GM19238 (cell line): ENCODE measurements at regions not wholly inside any gene's neighbourhood (a gene's known extent, or its start where the extent isn't known, plus 50 kb on each side); places are given as distances from the start of the nearest gene placed in this dataset.
"Not testable (repeated sequence)": the region's sequence is repeated elsewhere in the genome, so short reads cannot be mapped to it uniquely, and the experiment has no call there.

ENCODE experiments used
- DNase-seq: peaks from one replicate; pipeline ENCODE4 v3.0.0; 2011; ENCODE audit warnings: low spot score; ENCODE audit not compliant: insufficient read length

GRCh38 chr5:58024151-58024550 lies 435.7 kb downstream of the PLK2 start:
- no peak for DNase-seq

GRCh38 chr5:58022055-58022454 lies 437.8 kb downstream of the PLK2 start:
- no peak for DNase-seq

- no peak for DNase-seq
Observed at GRCh38 chr5:58021466-58021865, 438.4 kb downstream of the PLK2 start.

GRCh38 chr5:58019614-58020013 lies 440.3 kb downstream of the PLK2 start:
- DNase-seq, result no peak

- no peak for DNase-seq
Observed at GRCh38 chr5:58018016-58018415, 441.9 kb downstream of the PLK2 start.

- no peak for DNase-seq
Observed at GRCh38 chr5:58016877-58017276, 443.0 kb downstream of the PLK2 start.

- no peak for DNase-seq
Observed at GRCh38 chr5:58016358-58016757, 443.5 kb downstream of the PLK2 start.

- no peak for DNase-seq
Observed at GRCh38 chr5:58015175-58015574, 444.7 kb downstream of the PLK2 start.

GRCh38 chr5:58013542-58014258 lies 446.2 kb downstream of the PLK2 start:
- no peak for DNase-seq

DNA sequence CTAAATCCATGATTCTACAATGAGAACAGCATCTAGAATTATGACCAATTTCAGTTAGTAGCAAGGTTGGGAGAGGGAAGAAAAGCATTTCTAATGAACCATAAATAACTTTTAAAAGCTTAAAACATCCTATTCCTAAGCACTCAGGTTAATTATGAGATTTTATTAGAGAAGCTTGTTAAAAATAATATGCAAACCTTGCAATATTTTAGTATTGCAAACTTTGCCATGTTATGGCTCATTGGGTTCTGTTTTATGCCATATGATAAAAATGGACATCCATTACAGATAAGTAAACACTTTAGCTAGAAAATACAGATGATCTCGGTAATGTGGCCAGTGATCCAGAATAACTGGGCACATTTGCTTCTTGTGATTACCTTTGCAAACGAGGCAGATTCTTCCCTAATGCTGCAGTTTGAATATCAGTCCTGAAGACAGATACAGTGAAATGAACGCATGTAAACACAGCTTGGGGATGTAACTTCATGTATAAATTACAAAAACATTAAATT lies 447.0 kb downstream of the PLK2 start:
- DNase-seq, result no peak

DNA sequence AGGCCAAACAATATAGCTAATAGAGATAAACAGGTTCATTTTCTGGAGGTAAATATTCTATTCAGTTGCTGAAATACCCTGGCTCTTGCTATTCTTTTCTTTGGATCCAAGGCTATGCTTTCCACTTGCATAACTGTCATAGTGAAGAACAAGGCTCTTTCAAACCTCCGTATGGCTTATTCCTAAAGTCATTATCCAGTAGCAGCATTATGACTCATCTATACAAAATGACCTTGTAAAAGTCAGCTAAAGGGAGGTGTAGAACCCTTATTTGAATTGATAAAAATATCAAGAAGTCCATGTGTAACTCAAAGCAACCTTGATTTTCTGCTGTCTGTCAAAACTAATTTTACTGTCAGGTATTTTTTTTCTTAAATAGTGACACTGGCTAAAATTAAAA lies 447.8 kb downstream of the PLK2 start:
- no peak for DNase-seq

GRCh38 chr5:58011301-58011700 lies 448.6 kb downstream of the PLK2 start:
- DNase-seq, result no peak

GRCh38 chr5:58009754-58010153 lies 450.1 kb downstream of the PLK2 start:
- no peak for DNase-seq

DNA sequence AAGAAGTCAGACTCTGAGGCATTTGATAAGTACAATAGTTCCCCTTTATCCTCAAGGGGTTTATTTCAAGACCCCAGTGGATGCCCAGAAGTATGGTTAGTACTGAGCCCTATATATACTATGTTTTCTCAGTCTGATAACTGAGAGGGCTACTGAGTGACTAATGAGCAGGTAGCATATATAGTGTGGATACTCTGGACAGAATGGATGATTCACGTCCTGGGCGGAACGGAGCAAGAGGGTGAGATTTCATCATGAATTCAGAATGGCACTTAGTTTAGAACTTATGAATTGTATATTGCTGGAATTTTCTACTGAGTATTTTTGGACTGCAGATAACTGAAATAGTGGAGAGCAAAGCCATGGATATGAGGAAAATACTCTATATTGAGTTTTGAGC lies 457.6 kb downstream of the PLK2 start:
- DNase-seq, result no peak

DNA sequence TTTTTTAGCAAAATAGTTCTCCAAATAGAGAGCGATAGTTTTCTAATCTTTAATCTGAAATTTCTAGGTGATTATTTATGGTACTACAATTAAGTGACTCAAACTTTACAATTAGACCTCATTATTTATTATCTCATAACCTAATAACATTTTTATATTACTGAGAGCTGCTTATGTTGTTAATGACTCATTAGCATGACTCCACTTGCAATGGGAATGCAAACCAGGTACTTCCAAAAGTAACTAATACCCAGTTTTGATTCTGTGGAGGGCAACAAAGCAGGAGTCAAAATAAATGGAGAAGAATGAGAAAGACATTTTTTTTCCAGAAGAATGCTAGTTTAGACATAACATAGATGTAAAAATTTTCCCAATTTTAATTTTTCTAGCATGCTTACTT lies 466.0 kb downstream of the PLK2 start:
- DNase-seq, result no peak

DNA sequence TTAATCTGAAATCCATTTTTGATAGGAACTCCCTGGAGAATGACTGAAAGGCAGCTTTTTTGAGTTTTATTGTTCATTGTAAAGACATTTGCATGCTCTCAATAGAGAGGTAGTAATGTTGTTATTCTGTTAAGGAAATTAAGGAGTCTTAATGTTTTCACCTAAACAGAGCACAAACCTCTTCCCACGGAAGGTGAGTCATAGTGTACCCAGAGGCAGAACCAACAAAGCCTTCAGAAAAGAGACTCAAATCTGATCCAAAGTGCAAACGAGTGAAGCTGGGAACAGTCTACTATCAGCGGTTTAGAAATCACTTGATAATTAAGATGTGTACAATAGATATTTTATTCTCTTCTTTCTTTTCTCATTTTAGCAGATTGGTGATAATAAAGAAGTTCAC lies 470.5 kb downstream of the PLK2 start:
- no peak for DNase-seq

DNA sequence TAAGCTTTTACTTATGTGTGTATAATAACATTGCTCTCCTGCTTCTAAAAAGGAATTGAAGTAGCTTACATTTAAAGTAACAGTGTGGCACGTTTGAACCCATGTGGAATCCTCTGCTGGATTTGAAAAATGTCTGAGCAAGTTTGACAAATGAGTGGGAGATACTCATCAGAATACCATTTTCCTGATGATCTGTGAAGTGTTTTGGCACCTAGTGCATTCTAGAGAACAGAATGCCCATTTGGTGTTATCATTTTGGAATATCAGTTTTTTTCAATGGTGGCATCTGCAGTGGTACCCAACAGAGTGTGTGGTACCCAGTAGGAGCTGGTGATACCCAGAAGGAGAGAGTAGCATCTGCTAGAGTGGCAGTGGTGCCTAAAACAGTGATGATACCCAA lies 471.1 kb downstream of the PLK2 start:
- no peak for DNase-seq

DNA sequence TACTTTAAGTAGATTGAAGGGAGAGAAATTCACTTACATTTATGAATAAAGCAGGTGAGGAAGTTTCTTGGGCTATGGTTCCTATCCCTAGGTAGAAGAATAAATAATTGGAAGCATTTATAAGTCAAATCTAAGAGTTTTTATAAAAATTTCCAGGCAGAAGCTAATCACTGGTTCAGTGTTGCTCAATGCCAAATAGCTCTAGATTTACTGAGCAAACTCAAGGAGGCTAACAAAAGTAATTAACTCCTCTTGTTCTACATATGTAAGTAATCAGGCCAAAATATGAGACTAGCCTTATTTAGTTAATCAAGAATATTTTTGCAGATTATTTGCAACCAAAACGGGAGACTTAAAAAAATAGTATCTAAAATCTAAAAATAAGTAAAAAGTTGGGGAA lies 472.3 kb downstream of the PLK2 start:
- DNase-seq, result no peak

DNA sequence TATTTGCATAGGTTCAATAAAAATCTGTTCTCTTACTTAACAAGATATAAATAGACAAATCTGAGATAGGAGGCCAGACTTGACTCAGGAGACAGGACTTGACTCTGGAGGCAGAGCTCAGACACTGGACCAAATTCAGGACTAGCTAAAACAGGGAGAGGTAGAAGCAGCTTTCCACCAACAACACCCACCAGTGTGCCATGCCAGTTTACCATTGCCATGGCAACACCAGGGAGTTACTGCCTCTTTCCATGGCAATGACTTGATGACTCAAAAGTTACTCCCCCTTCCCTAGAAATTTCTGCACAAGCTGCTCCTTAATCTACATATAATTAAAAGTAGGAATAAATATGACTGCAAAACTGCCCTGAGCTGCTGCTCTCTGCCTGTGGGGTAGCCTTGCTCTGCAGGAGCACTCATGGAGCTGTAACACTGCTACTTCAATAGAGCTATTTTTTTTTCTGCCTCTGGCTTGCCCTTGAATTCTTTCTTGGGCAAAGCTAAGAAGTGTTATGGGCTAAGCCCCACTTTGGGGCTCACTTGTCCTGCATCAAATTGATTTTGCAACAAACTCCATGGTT lies 473.0 kb downstream of the PLK2 start:
- DNase-seq, result no peak

- DNase-seq, result no peak
Observed at GRCh38 chr5:57983426-57983825, 476.5 kb downstream of the PLK2 start.

DNA sequence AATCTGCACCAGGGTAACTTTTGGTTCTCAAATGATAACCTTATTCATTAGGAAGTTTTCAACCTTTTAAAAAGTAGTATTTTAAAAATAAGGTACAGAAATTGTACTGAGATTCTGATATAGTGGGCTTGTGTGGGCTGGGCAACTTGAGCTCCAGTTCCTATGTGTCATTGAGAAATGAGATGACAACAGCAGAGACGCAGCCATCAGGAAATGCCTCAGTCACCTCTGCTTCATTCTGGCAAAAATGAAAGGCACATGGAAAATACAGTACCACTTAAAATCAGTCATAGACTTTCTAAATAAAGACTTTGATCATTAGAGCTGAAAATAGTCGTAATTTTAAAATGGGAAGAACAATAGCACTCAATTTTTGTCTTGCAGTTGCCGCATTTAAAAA lies 480.2 kb downstream of the PLK2 start:
- no peak for DNase-seq

GRCh38 chr5:57976506-57976905 lies 483.4 kb downstream of the PLK2 start:
- no peak for DNase-seq

GRCh38 chr5:57972099-57972498 lies 487.8 kb downstream of the PLK2 start:
- not testable (repeated sequence) for DNase-seq
